ENCODE measurements at regions not wholly inside any gene's neighbourhood (a gene's known extent, or its start where the extent isn't known, plus 50 kb on each side); places are given as distances from the start of the nearest gene placed in this dataset.

DNA sequence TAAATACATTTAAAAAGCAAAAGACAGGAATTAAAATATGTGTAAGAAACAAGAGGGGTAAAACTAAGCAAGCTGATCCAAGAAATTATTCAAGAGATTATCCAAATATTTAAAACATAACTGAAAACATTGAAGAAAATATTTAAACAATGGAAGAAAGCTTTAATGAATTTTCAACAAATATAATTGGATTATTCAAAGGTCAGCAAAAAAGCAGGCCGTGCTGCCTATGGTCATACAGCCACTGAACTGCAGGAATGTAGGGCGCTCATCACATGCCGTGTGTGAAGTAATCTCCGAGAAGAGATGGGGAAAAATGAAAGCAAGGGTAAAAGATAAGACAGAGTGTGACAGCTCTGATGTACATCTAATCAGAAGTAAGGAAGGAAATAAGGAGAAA, 1195.4 kb upstream of the EYS start:
- TF ChIP-seq TAF1 (IDR thresholded peaks at IDR 0.05; ENCODE audit: borderline replicate concordance, low read depth, low read length) (no peak), POLR2AphosphoS5 (IDR thresholded peaks at IDR 0.05; ENCODE audit: low read length) (no peak), RAD21 (IDR thresholded peaks at IDR 0.05; ENCODE audit: insufficient read depth, low read depth, low read length) (no peak), BACH1 (IDR thresholded peaks at IDR 0.05; ENCODE audit: borderline replicate concordance) (no peak), PAX8 (IDR thresholded peaks at IDR 0.05) (no peak), SIN3A (IDR thresholded peaks at IDR 0.05; ENCODE audit: low read depth, low read length) (no peak)
- TF ChIP-seq, protein P1, sequence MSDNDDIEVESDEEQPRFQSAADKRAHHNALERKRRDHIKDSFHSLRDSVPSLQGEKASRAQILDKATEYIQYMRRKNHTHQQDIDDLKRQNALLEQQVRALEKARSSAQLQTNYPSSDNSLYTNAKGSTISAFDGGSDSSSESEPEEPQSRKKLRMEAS (IDR thresholded peaks at IDR 0.05; ENCODE audit: low read depth, low read length): no peak
- TF ChIP-seq, protein P2, sequence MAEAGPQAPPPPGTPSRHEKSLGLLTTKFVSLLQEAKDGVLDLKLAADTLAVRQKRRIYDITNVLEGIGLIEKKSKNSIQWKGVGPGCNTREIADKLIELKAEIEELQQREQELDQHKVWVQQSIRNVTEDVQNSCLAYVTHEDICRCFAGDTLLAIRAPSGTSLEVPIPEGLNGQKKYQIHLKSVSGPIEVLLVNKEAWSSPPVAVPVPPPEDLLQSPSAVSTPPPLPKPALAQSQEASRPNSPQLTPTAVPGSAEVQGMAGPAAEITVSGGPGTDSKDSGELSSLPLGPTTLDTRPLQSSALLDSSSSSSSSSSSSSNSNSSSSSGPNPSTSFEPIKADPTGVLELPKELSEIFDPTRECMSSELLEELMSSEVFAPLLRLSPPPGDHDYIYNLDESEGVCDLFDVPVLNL (IDR thresholded peaks at IDR 0.05; ENCODE audit: low read depth, low read length): no peak
- TF ChIP-seq, protein P3, sequence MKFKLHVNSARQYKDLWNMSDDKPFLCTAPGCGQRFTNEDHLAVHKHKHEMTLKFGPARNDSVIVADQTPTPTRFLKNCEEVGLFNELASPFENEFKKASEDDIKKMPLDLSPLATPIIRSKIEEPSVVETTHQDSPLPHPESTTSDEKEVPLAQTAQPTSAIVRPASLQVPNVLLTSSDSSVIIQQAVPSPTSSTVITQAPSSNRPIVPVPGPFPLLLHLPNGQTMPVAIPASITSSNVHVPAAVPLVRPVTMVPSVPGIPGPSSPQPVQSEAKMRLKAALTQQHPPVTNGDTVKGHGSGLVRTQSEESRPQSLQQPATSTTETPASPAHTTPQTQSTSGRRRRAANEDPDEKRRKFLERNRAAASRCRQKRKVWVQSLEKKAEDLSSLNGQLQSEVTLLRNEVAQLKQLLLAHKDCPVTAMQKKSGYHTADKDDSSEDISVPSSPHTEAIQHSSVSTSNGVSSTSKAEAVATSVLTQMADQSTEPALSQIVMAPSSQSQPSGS (IDR thresholded peaks at IDR 0.05; ENCODE audit: low read length): no peak
- TF ChIP-seq, protein P4, sequence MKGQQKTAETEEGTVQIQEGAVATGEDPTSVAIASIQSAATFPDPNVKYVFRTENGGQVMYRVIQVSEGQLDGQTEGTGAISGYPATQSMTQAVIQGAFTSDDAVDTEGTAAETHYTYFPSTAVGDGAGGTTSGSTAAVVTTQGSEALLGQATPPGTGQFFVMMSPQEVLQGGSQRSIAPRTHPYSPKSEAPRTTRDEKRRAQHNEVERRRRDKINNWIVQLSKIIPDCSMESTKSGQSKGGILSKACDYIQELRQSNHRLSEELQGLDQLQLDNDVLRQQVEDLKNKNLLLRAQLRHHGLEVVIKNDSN (IDR thresholded peaks at IDR 0.05; ENCODE audit: borderline replicate concordance, extremely low read length, insufficient read depth, low read depth, low read length): no peak
- TF ChIP-seq, protein P5, sequence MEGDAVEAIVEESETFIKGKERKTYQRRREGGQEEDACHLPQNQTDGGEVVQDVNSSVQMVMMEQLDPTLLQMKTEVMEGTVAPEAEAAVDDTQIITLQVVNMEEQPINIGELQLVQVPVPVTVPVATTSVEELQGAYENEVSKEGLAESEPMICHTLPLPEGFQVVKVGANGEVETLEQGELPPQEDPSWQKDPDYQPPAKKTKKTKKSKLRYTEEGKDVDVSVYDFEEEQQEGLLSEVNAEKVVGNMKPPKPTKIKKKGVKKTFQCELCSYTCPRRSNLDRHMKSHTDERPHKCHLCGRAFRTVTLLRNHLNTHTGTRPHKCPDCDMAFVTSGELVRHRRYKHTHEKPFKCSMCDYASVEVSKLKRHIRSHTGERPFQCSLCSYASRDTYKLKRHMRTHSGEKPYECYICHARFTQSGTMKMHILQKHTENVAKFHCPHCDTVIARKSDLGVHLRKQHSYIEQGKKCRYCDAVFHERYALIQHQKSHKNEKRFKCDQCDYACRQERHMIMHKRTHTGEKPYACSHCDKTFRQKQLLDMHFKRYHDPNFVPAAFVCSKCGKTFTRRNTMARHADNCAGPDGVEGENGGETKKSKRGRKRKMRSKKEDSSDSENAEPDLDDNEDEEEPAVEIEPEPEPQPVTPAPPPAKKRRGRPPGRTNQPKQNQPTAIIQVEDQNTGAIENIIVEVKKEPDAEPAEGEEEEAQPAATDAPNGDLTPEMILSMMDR (IDR thresholded peaks at IDR 0.05 in 2 of 3, conservative IDR thresholded peaks at IDR 0.05 in 1 of 3; ENCODE audit: control insufficient read depth in 2 of 3, extremely low read depth in 1 of 3, insufficient read depth in 1 of 3, low read depth in 3 of 3, low read length in 3 of 3): no peak
